ENCODE measurements at regions not wholly inside any gene's neighbourhood (a gene's known extent, or its start where the extent isn't known, plus 50 kb on each side); places are given as distances from the start of the nearest gene placed in this dataset.

- ATAC-seq, result no peak
- no peaks in the 10 kb centered on the region for H3K4me1 Mint-ChIP-seq
- H3K27me3 Mint-ChIP-seq, result no peaks in the 10 kb centered on the region
- no peak for DNase-seq
- intact Hi-C loops (cut with DNase I, micrococcal nuclease), result no loop called here
- H3K36me3 Mint-ChIP-seq (ENCODE audit: low read depth), result no peaks in the 10 kb centered on the region
- H3K4me3 Mint-ChIP-seq, result no peak overlapping the region
- peaks cover 12% of the 10 kb centered on the region for H3K9me3 Mint-ChIP-seq (ENCODE audit: low read depth)
- CTCF ChIA-PET, result no interaction called here
- no peak overlapping the region for H3K27ac Mint-ChIP-seq
- POLR2A ChIA-PET, result no interaction called here
Observed at GRCh38 chr5:27578279-27578678, 539.9 kb upstream of the CDH9 start.

- Mint-ChIP-seq H3K9me3 (ENCODE audit: low read depth) (peaks cover 2% of the 10 kb centered on the region), H3K4me1 (no peaks in the 10 kb centered on the region), H3K27me3 (no peaks in the 10 kb centered on the region), H3K4me3 (no peak overlapping the region), H3K27ac (no peak overlapping the region), H3K36me3 (ENCODE audit: low read depth) (no peaks in the 10 kb centered on the region)
- ATAC-seq (no peak), DNase-seq (no peak)
- ChIA-PET CTCF (no interaction called here), POLR2A (no interaction called here)
- intact Hi-C loops (cut with DNase I, micrococcal nuclease), result no loop called here
Observed at GRCh38 chr5:27571681-27572080, 533.3 kb upstream of the CDH9 start.

GRCh38 chr5:27568811-27569210 lies 530.4 kb upstream of the CDH9 start:
- H3K36me3 Mint-ChIP-seq (ENCODE audit: low read depth), result no peaks in the 10 kb centered on the region
- H3K4me1 Mint-ChIP-seq, result no peaks in the 10 kb centered on the region
- H3K27me3 Mint-ChIP-seq, result no peaks in the 10 kb centered on the region
- POLR2A ChIA-PET, result no interaction called here
- no peak for ATAC-seq
- no peak overlapping the region for H3K4me3 Mint-ChIP-seq
- intact Hi-C loops (cut with DNase I, micrococcal nuclease), result no loop called here
- no peak overlapping the region for H3K27ac Mint-ChIP-seq
- no peaks in the 10 kb centered on the region for H3K9me3 Mint-ChIP-seq (ENCODE audit: low read depth)
- no peak for DNase-seq
- CTCF ChIA-PET, result interaction anchor here (0.6 kb wide), 1 partner anchor 18 kb away, joined by 3 read pairs; no protein-coding TSS in a partner anchor

- ChIA-PET CTCF (no interaction called here), POLR2A (no interaction called here)
- intact Hi-C loops (cut with DNase I, micrococcal nuclease), result no loop called here
- Mint-ChIP-seq H3K27ac (no peak overlapping the region), H3K4me3 (no peak overlapping the region), H3K9me3 (ENCODE audit: low read depth) (peaks cover 4% of the 10 kb centered on the region), H3K36me3 (ENCODE audit: low read depth) (no peaks in the 10 kb centered on the region), H3K4me1 (no peaks in the 10 kb centered on the region), H3K27me3 (no peaks in the 10 kb centered on the region)
- ATAC-seq, result no peak
- no peak for DNase-seq
Observed at GRCh38 chr5:27561408-27561807, 523.0 kb upstream of the CDH9 start.

GRCh38 chr5:27548484-27548883 lies 510.1 kb upstream of the CDH9 start:
- no peak for DNase-seq
- POLR2A ChIA-PET, result no interaction called here
- Mint-ChIP-seq H3K27me3 (no peaks in the 10 kb centered on the region), H3K9me3 (ENCODE audit: low read depth) (peaks cover 15% of the 10 kb centered on the region), H3K4me1 (no peaks in the 10 kb centered on the region), H3K27ac (no peak overlapping the region), H3K4me3 (no peak overlapping the region), H3K36me3 (ENCODE audit: low read depth) (no peaks in the 10 kb centered on the region)
- no peak for ATAC-seq
- intact Hi-C loops (cut with DNase I, micrococcal nuclease), result no loop called here
- CTCF ChIA-PET, result no interaction called here

- ATAC-seq, result no peak
- H3K27ac Mint-ChIP-seq, result no peak overlapping the region
- H3K36me3 Mint-ChIP-seq (ENCODE audit: low read depth), result no peaks in the 10 kb centered on the region
- H3K27me3 Mint-ChIP-seq, result no peaks in the 10 kb centered on the region
- DNase-seq, result no peak
- no peak overlapping the region for H3K4me3 Mint-ChIP-seq
- intact Hi-C loops (cut with DNase I, micrococcal nuclease), result no loop called here
- H3K4me1 Mint-ChIP-seq, result no peaks in the 10 kb centered on the region
- peaks cover 18% of the 10 kb centered on the region for H3K9me3 Mint-ChIP-seq (ENCODE audit: low read depth)
- ChIA-PET CTCF (no interaction called here), POLR2A (no interaction called here)
Observed at GRCh38 chr5:27535031-27535557, 496.7 kb upstream of the CDH9 start.

GRCh38 chr5:27532305-27532704 lies 493.9 kb upstream of the CDH9 start:
- no peaks in the 10 kb centered on the region for H3K27me3 Mint-ChIP-seq
- no peak for ATAC-seq
- no peak for DNase-seq
- no peaks in the 10 kb centered on the region for H3K4me1 Mint-ChIP-seq
- intact Hi-C loops (cut with DNase I, micrococcal nuclease), result no loop called here
- H3K36me3 Mint-ChIP-seq (ENCODE audit: low read depth), result no peaks in the 10 kb centered on the region
- ChIA-PET CTCF (no interaction called here), POLR2A (no interaction called here)
- H3K27ac Mint-ChIP-seq, result no peak overlapping the region
- H3K4me3 Mint-ChIP-seq, result no peak overlapping the region
- H3K9me3 Mint-ChIP-seq (ENCODE audit: low read depth), result peaks cover 10% of the 10 kb centered on the region

GRCh38 chr5:27524515-27524914 lies 486.1 kb upstream of the CDH9 start:
- ATAC-seq (no peak), DNase-seq (no peak)
- Mint-ChIP-seq H3K4me1 (no peaks in the 10 kb centered on the region), H3K9me3 (ENCODE audit: low read depth) (peaks cover 19% of the 10 kb centered on the region), H3K36me3 (ENCODE audit: low read depth) (no peaks in the 10 kb centered on the region), H3K27me3 (no peaks in the 10 kb centered on the region), H3K4me3 (no peak overlapping the region), H3K27ac (no peak overlapping the region)
- intact Hi-C loops (cut with DNase I, micrococcal nuclease), result no loop called here
- CTCF ChIA-PET, result no interaction called here
- POLR2A ChIA-PET, result no interaction called here

GRCh38 chr5:27523629-27524028 lies 485.2 kb upstream of the CDH9 start:
- H3K9me3 Mint-ChIP-seq (ENCODE audit: low read depth), result peaks cover 23% of the 10 kb centered on the region
- no peaks in the 10 kb centered on the region for H3K4me1 Mint-ChIP-seq
- no peak overlapping the region for H3K27ac Mint-ChIP-seq
- intact Hi-C loops (cut with DNase I, micrococcal nuclease), result no loop called here
- H3K27me3 Mint-ChIP-seq, result no peaks in the 10 kb centered on the region
- no peak overlapping the region for H3K4me3 Mint-ChIP-seq
- CTCF ChIA-PET, result interaction anchor here (0.6 kb wide), 1 partner anchor 365 kb away, joined by 3 read pairs; no protein-coding TSS in a partner anchor
- ATAC-seq, result no peak
- POLR2A ChIA-PET, result no interaction called here
- H3K36me3 Mint-ChIP-seq (ENCODE audit: low read depth), result no peaks in the 10 kb centered on the region
- no peak for DNase-seq

- no peaks in the 10 kb centered on the region for H3K27me3 Mint-ChIP-seq
- DNase-seq (no peak), ATAC-seq (no peak)
- no peaks in the 10 kb centered on the region for H3K4me1 Mint-ChIP-seq
- H3K36me3 Mint-ChIP-seq (ENCODE audit: low read depth), result no peaks in the 10 kb centered on the region
- H3K27ac Mint-ChIP-seq, result no peak overlapping the region
- intact Hi-C loops (cut with DNase I, micrococcal nuclease), result no loop called here
- peaks cover 18% of the 10 kb centered on the region for H3K9me3 Mint-ChIP-seq (ENCODE audit: low read depth)
- H3K4me3 Mint-ChIP-seq, result no peak overlapping the region
- POLR2A ChIA-PET, result no interaction called here
- CTCF ChIA-PET, result no interaction called here
Observed at GRCh38 chr5:27516437-27516836, 478.1 kb upstream of the CDH9 start.

GRCh38 chr5:27511061-27511460 lies 472.7 kb upstream of the CDH9 start:
- H3K27ac Mint-ChIP-seq, result no peak overlapping the region
- no peaks in the 10 kb centered on the region for H3K4me1 Mint-ChIP-seq
- intact Hi-C loops (cut with DNase I, micrococcal nuclease), result no loop called here
- H3K27me3 Mint-ChIP-seq, result no peaks in the 10 kb centered on the region
- H3K36me3 Mint-ChIP-seq (ENCODE audit: low read depth), result no peaks in the 10 kb centered on the region
- ATAC-seq (no peak), DNase-seq (no peak)
- ChIA-PET CTCF (no interaction called here), POLR2A (no interaction called here)
- H3K9me3 Mint-ChIP-seq (ENCODE audit: low read depth), result peaks cover 9% of the 10 kb centered on the region
- H3K4me3 Mint-ChIP-seq, result no peak overlapping the region

GRCh38 chr5:27503813-27504212 lies 465.4 kb upstream of the CDH9 start:
- CTCF ChIA-PET, result no interaction called here
- ATAC-seq, result no peak
- POLR2A ChIA-PET, result no interaction called here
- Mint-ChIP-seq H3K4me3 (no peak overlapping the region), H3K27me3 (no peaks in the 10 kb centered on the region), H3K27ac (no peak overlapping the region), H3K4me1 (no peaks in the 10 kb centered on the region), H3K9me3 (ENCODE audit: low read depth) (peaks cover 22% of the 10 kb centered on the region), H3K36me3 (ENCODE audit: low read depth) (no peaks in the 10 kb centered on the region)
- intact Hi-C loops (cut with DNase I, micrococcal nuclease), result no loop called here
- no peak for DNase-seq

- no peaks in the 10 kb centered on the region for H3K36me3 Mint-ChIP-seq (ENCODE audit: low read depth)
- H3K4me3 Mint-ChIP-seq, result no peak overlapping the region
- H3K27ac Mint-ChIP-seq, result no peak overlapping the region
- POLR2A ChIA-PET, result no interaction called here
- H3K27me3 Mint-ChIP-seq, result no peaks in the 10 kb centered on the region
- H3K4me1 Mint-ChIP-seq, result no peaks in the 10 kb centered on the region
- intact Hi-C loops (cut with DNase I, micrococcal nuclease), result no loop called here
- H3K9me3 Mint-ChIP-seq (ENCODE audit: low read depth), result peaks cover 25% of the 10 kb centered on the region
- ATAC-seq, result no peak
- CTCF ChIA-PET, result no interaction called here
- no peak for DNase-seq
Observed at GRCh38 chr5:27502236-27502635, 463.9 kb upstream of the CDH9 start.

Measured in activated CD4-positive, alpha-beta T cell treated with anti-CD3 and anti-CD28 coated beads for 36 hours (primary cell).